Cardiac fibroblast (primary cell): ENCODE measurements at regions not wholly inside any gene's neighbourhood (a gene's known extent, or its start where the extent isn't known, plus 50 kb on each side); places are given as distances from the start of the nearest gene placed in this dataset.

ENCODE experiments used
- DNase-seq, 2 donors: peaks; one replicate each; pipeline versions ENCODE4 v3.0.0 to v3.0.0-alpha.2; 2010; ENCODE audit warnings: low read depth in 2 of 2
- H3K4me3 ChIP-seq, 2 donors: replicated peaks in 1 of 2; 1 replicate in 1 of 2; 2 replicates in 1 of 2; pipeline ENCODE4 v1.5.1; 2011; ENCODE audit warnings: low read depth in 2 of 2, low read length in 2 of 2, mild to moderate bottlenecking in 2 of 2, moderate library complexity in 1 of 2
- TF ChIP-seq, protein P1 (sequence below): IDR thresholded peaks from one replicate; pipeline ENCODE4 v1.5.1; 2011; ENCODE audit warnings: low read depth, mild to moderate bottlenecking, low read length, inconsistent platforms

DNA sequence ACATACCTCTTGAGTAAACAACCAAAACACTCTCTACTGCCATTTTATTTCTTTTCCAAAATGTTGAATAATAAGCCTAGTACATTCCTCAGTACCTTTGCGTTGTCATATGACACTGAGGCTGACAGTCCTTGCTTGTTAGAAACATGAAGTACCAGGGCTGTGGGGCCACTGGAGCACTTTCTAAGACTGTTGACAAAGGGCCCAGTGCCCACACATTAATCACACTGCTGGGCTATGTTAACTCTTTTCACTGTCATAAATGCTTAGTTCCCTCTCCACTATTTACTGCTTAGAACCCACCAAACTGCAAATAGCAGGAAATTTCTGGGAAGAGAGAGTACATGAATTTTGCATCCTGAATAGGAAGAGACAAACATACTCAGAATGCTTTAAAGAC is 57.1 kb downstream of the FAM47B start:
- DNase-seq, result no peak
- H3K4me3 ChIP-seq, result no peak overlapping the region
- TF ChIP-seq, protein P1, sequence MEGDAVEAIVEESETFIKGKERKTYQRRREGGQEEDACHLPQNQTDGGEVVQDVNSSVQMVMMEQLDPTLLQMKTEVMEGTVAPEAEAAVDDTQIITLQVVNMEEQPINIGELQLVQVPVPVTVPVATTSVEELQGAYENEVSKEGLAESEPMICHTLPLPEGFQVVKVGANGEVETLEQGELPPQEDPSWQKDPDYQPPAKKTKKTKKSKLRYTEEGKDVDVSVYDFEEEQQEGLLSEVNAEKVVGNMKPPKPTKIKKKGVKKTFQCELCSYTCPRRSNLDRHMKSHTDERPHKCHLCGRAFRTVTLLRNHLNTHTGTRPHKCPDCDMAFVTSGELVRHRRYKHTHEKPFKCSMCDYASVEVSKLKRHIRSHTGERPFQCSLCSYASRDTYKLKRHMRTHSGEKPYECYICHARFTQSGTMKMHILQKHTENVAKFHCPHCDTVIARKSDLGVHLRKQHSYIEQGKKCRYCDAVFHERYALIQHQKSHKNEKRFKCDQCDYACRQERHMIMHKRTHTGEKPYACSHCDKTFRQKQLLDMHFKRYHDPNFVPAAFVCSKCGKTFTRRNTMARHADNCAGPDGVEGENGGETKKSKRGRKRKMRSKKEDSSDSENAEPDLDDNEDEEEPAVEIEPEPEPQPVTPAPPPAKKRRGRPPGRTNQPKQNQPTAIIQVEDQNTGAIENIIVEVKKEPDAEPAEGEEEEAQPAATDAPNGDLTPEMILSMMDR, result no peak

DNA sequence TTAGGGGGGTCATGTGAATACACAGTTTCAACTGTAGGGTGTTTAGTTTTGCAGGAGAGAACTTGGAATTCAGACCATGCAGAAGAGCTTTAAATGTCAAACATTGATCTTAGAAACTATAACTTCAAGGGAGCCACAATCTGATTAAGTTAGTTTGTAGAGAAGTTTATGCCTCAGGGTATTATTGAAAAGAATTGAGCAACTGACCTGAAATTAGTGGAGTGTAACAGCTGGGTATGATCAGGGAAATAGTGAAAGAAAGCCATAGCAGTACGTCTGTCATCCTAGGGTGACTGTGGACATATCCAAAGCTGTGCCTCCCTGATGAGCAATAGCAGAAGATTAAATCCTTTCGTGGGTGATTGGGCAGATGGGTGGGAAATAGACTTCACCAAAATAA is 63.8 kb downstream of the FAM47B start:
- no peak overlapping the region for H3K4me3 ChIP-seq
- TF ChIP-seq, protein P1, result no peak
- DNase-seq, result no peak

DNA sequence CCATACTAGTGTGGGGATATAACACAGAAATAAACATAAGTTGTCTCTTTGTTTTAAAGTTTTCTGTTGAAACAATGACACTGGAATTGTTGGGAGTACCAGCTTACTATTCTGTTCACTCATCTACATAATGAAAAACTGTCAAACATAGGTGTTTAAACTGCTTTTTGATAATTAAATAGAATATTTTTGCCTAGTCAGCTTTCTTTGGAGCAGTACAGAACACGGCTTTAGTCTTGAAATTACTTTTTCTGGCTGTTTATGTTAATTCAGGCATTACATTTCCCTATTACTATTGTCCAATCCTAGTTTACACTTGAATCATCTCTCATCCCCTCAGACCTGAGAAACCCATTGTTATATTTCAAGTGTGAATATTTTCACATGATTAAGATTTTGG is 73.0 kb downstream of the FAM47B start:
- TF ChIP-seq, protein P1, result no peak
- DNase-seq, result no peak
- H3K4me3 ChIP-seq, result no peak overlapping the region

DNA sequence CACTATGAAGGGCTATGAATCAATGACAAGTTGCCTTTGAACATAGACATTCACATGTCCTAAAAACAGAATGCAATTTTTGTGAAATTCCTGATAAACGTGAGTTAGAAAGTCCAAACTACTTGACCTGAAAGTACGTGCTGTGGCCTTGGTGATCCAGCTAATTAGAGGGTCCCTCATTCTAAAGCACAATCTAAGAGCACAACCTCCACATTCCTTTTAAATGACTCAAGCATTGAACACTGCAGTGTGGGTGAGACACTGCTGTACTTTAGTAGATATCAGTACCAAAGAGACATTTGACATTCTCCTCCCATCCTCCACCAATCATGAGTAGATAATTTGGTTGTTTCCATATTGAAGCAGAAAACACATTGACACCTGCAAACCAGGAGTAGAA is 73.5 kb downstream of the FAM47B start:
- TF ChIP-seq, protein P1, result no peak
- H3K4me3 ChIP-seq, result no peak overlapping the region
- DNase-seq, result peak in 1 of 2 donors; percentile 1

DNA sequence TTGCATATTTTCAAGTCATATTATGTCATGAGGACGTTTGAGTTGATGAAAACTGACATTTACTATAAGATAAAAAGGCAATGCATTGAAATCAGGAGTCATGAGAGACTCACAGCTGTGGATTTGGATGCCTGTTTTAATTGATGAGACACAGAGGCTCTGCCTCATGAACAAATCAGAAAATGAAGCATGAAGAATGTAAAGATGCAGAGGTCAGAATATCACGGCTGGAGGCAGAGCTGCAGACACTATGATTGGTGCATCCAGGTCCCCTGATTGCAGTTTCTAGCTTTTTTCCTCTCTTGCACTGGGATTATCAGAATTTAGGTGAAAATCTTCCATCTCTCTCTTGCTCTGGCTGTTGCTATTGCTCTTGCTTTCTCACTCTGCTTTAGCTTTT is 74.7 kb downstream of the FAM47B start:
- H3K4me3 ChIP-seq, result no peak overlapping the region
- TF ChIP-seq, protein P1, result no peak
- DNase-seq, result no peak

DNA sequence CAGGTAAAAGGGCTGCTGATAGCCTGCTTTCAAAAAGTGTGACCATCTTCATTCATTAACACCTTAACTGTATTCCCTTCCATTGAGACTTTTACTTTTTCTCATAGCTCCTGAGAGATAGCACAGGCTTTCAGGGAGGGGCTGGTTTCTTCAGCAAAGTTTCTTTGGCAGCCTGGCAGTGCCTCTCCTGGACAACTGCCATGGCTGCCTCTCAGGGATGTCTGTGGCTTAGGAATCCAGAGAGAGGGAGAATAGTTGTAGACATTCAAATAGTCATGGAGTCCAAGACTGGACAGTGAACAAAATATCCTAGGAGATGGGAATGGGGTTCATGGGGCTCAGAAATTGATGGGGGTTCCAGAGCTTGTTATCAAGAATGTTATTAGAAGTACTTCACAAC is 81.1 kb downstream of the FAM47B start:
- TF ChIP-seq, protein P1, result no peak
- DNase-seq, result peak in 1 of 2 donors; percentile 0
- no peak overlapping the region for H3K4me3 ChIP-seq

DNA sequence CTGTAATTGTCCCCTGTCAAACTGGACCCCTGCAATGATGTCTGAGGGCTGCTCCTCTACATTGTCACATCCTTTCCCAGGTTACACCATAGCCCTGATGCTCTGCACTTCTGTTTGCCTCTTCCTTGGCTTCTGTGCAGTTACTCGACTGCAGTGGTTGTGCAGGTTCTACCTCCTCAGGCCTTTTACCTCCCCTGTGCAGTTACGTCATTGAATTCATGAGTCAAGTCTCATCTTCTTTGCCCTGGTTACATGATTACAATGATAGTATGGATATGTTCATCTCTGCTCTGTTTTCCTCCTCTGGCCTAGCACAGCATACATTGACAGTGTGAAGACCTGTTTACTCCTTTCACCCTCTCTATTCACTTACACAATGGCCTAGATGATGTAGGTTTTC is 83.2 kb downstream of the FAM47B start:
- no peak for DNase-seq
- TF ChIP-seq, protein P1, result no peak
- H3K4me3 ChIP-seq, result no peak overlapping the region
